Neuronal stem cell (in vitro differentiated cells): ENCODE measurements at regions not wholly inside any gene's neighbourhood (a gene's known extent, or its start where the extent isn't known, plus 50 kb on each side); places are given as distances from the start of the nearest gene placed in this dataset.

ENCODE experiments used
- DNase-seq: peaks from one replicate; pipeline ENCODE4 v3.0.0-alpha.2; 2013; ENCODE audit warnings: low spot score
- H2AFZ ChIP-seq: one replicate; pipeline ENCODE4 v1.6.1; 2013; ENCODE audit warnings: mild to moderate bottlenecking, low read length, inconsistent platforms
- H2AK5ac ChIP-seq: 2 replicates; pipeline ENCODE4 v1.6.1; 2013; ENCODE audit warnings: low read depth, mild to moderate bottlenecking, inconsistent platforms, low read length, moderate library complexity, mixed read lengths
- H2BK120ac ChIP-seq: 2 replicates; pipeline ENCODE4 v1.6.1; 2013; ENCODE audit warnings: low read depth, mild to moderate bottlenecking, inconsistent platforms, low read length, moderate library complexity, mixed read lengths
- H2BK12ac ChIP-seq: one replicate; pipeline ENCODE4 v1.6.1; 2013; ENCODE audit warnings: low read length, inconsistent platforms
- H2BK15ac ChIP-seq: 2 replicates; pipeline ENCODE4 v1.6.1; 2013; ENCODE audit warnings: mild to moderate bottlenecking, low read length, inconsistent platforms, mixed read lengths
- H2BK5ac ChIP-seq: one replicate; pipeline ENCODE4 v1.6.1; 2013; ENCODE audit warnings: inconsistent platforms, mild to moderate bottlenecking, low read length, moderate library complexity
- H3K14ac ChIP-seq: one replicate; pipeline ENCODE4 v1.6.1; 2013; ENCODE audit warnings: low read length, inconsistent platforms
- H3K18ac ChIP-seq: 2 replicates; pipeline ENCODE4 v1.6.1; 2013; ENCODE audit warnings: low read length, inconsistent platforms
- H3K23ac ChIP-seq: 2 replicates; pipeline ENCODE4 v1.6.1; 2013; ENCODE audit warnings: low read depth, mild to moderate bottlenecking, mixed read lengths, low read length, inconsistent platforms; ENCODE audit not compliant: poor library complexity
- H3K27ac ChIP-seq: replicated peaks from 3 replicates; pipeline ENCODE4 v1.5.1; 2013; ENCODE audit warnings: low read length, inconsistent platforms
- H3K27me3 ChIP-seq, 3 experiments: 2 replicates each; pipeline ENCODE4 v1.6.1; 2013; ENCODE audit warnings: low read length in 3 of 3, mild to moderate bottlenecking in 2 of 3, inconsistent platforms in 1 of 3, low read depth in 1 of 3, mixed read lengths in 1 of 3, moderate library complexity in 1 of 3; ENCODE audit not compliant: control insufficient read depth in 3 of 3, insufficient read depth in 3 of 3
- H3K36me3 ChIP-seq, 2 donors: replicated peaks in 1 of 2; 2 replicates each; pipeline ENCODE4 v1.6.1; 2013; ENCODE audit warnings: low read length in 2 of 2; ENCODE audit not compliant: control insufficient read depth in 2 of 2, insufficient read depth in 2 of 2
- H3K4ac ChIP-seq: 2 replicates; pipeline ENCODE4 v1.6.1; 2013; ENCODE audit warnings: inconsistent platforms, mild to moderate bottlenecking, low read length, moderate library complexity
- H3K4me1 ChIP-seq, 2 donors: 1 replicate in 1 of 2; 2 replicates in 1 of 2; pipeline ENCODE4 v1.6.1; 2013; ENCODE audit warnings: low read length in 2 of 2, low read depth in 1 of 2; ENCODE audit not compliant: control insufficient read depth in 2 of 2, insufficient read depth in 1 of 2
- H3K4me2 ChIP-seq: one replicate; pipeline ENCODE4 v1.6.1; 2013; ENCODE audit warnings: mild to moderate bottlenecking, low read length, inconsistent platforms; ENCODE audit not compliant: insufficient read depth, poor library complexity, severe bottlenecking
- H3K4me3 ChIP-seq, 2 donors: 2 replicates each; pipeline ENCODE4 v1.5.1; 2013; ENCODE audit warnings: low read length in 2 of 2, mild to moderate bottlenecking in 2 of 2, inconsistent platforms in 1 of 2, moderate library complexity in 1 of 2
- H3K79me1 ChIP-seq: one replicate; pipeline ENCODE4 v1.6.1; 2013; ENCODE audit warnings: low read depth, mild to moderate bottlenecking, inconsistent platforms, low read length, moderate library complexity
- H3K9ac ChIP-seq: one replicate; pipeline ENCODE4 v1.6.1; 2013; ENCODE audit warnings: mild to moderate bottlenecking, low read depth, low read length, inconsistent platforms; ENCODE audit not compliant: poor library complexity
- H3K9me3 ChIP-seq, 2 donors: replicated peaks in 1 of 2; 2 replicates each; pipeline versions ENCODE3 to v1.6.1; 2013; ENCODE audit warnings: low read length in 2 of 2, mild to moderate bottlenecking in 2 of 2, inconsistent platforms in 1 of 2, low read depth in 1 of 2, mixed read lengths in 1 of 2, moderate library complexity in 1 of 2; ENCODE audit not compliant: control insufficient read depth in 2 of 2, insufficient read depth in 1 of 2
- H4K8ac ChIP-seq: one replicate; pipeline ENCODE4 v1.6.1; 2013; ENCODE audit warnings: low read depth, mild to moderate bottlenecking, inconsistent platforms, low read length, moderate library complexity
- H4K91ac ChIP-seq: one replicate; pipeline ENCODE4 v1.6.1; 2013; ENCODE audit warnings: low read length, low read depth, mild to moderate bottlenecking, inconsistent platforms; ENCODE audit not compliant: poor library complexity
- WGBS, 2 donors: extraction: QIAGEN DNeasy Blood & Tissue Kit; methylation state at CpG; one replicate each; pipeline ENCODE4 v1.1.7; 2013; ENCODE audit warnings: missing lambda C conversion rate in 2 of 2, mixed read lengths in 1 of 2; ENCODE audit not compliant: insufficient read length in 2 of 2, insufficient replicate concordance in 1 of 2; ENCODE audit errors: extremely low coverage in 2 of 2; 5-methylcytosine and 5-hydroxymethylcytosine counted together

GRCh38 chr3:157789162-157789561 lies 285.9 kb upstream of the VEPH1 start:
- Histone ChIP-seq H2BK12ac (no peak overlapping the region), H3K27ac (no peak overlapping the region), H2BK15ac (no peak overlapping the region), H2BK5ac (no peak overlapping the region), H3K4me2 (no peak overlapping the region), H2AFZ (no peak overlapping the region), H3K36me3 (no peaks in the 10 kb centered on the region), H3K27me3 (no peaks in the 10 kb centered on the region), H3K4me1 (peaks cover 0 to 8% of the 10 kb centered on the region in 2 donors), H3K18ac (no peak overlapping the region), H3K4me3 (no peak overlapping the region), H4K8ac (no peak overlapping the region), H3K79me1 (no peaks in the 10 kb centered on the region), H3K14ac (no peak overlapping the region), H3K4ac (no peak overlapping the region), H3K23ac (no peak overlapping the region), H3K9ac (no peak overlapping the region), H2AK5ac (no peak overlapping the region), H3K9me3 (no peaks in the 10 kb centered on the region), H4K91ac (no peak overlapping the region), H2BK120ac (no peak overlapping the region)
- no peak for DNase-seq
- no CpG with 5 or more reads among the region's 1 CpG for WGBS, 2 donors

DNA sequence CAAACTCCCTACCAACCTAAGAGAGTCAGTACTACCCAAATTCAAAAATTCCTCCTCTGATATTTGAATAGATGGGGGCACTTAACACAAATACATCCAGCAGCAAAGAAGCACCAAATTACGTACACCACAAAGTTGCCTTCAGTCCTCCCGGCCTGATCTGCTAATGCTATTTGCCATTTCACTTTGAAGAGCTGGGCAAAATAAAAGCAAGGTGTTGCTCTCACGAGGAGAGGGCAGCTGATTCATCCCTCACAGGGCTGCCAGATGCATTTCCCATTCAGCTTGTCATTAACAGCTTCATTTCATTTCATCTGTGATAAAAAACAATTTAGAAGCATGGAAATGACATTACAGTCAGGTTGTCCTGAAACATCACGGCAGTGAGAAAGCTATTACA lies 283.4 kb upstream of the VEPH1 start:
- no peaks in the 10 kb centered on the region for H3K36me3 ChIP-seq
- H3K27me3 ChIP-seq = no peaks in the 10 kb centered on the region
- no peak overlapping the region for H3K9ac ChIP-seq
- no peaks in the 10 kb centered on the region for H3K9me3 ChIP-seq
- H3K27ac ChIP-seq = no peak overlapping the region
- H3K14ac ChIP-seq = no peak overlapping the region
- no peaks in the 10 kb centered on the region for H3K79me1 ChIP-seq
- no peak overlapping the region for H3K23ac ChIP-seq
- H4K8ac ChIP-seq = no peak overlapping the region
- H3K4me3 ChIP-seq = no peak overlapping the region
- no peak overlapping the region for H2AK5ac ChIP-seq
- H4K91ac ChIP-seq = no peak overlapping the region
- no peak overlapping the region for H3K4me2 ChIP-seq
- no peak overlapping the region for H3K18ac ChIP-seq
- WGBS, 2 donors = no CpG with 5 or more reads among the region's 4 CpGs
- H2BK5ac ChIP-seq = no peak overlapping the region
- H2BK120ac ChIP-seq = no peak overlapping the region
- H3K4me1 ChIP-seq = peaks cover 0 to 8% of the 10 kb centered on the region in 2 donors
- no peak for DNase-seq
- no peak overlapping the region for H2AFZ ChIP-seq
- H2BK12ac ChIP-seq = no peak overlapping the region
- no peak overlapping the region for H2BK15ac ChIP-seq
- no peak overlapping the region for H3K4ac ChIP-seq

DNA sequence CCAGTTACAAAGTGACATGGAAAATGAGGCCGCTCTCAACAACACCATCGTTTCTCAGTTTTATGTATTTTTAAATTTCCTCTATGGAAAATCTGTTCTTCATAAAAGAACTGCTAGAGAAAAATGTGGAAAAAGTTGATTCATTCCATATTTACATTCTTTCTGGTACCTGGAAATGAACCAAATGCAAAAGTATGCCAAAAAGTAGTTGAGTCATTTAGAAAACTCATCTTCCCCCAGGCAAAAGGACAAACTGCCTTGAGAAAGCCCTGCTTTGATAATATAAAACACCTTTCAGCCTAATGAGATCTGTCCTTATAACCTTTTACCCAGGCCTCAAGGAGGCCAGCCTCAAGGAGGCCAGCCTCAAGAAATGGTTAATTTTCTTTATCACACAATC lies 283.0 kb upstream of the VEPH1 start:
- no peaks in the 10 kb centered on the region for H3K79me1 ChIP-seq
- H3K4me3 ChIP-seq = no peak overlapping the region

GRCh38 chr3:157785102-157785826 lies 282.0 kb upstream of the VEPH1 start:
- H2AFZ ChIP-seq = peak overlapping the region; percentile 27
- H3K14ac ChIP-seq = no peak overlapping the region
- no peak overlapping the region for H3K4ac ChIP-seq
- no peak overlapping the region for H3K27ac ChIP-seq
- H3K79me1 ChIP-seq = no peaks in the 10 kb centered on the region
- no CpG with 5 or more reads among the region's 6 CpGs for WGBS, 2 donors
- H3K4me3 ChIP-seq = no peak overlapping the region
- peaks cover 0 to 8% of the 10 kb centered on the region in 2 donors for H3K4me1 ChIP-seq
- no peak overlapping the region for H2BK5ac ChIP-seq
- no peak overlapping the region for H2BK15ac ChIP-seq
- no peak overlapping the region for H2AK5ac ChIP-seq
- H3K23ac ChIP-seq = no peak overlapping the region
- H3K27me3 ChIP-seq = no peaks in the 10 kb centered on the region
- H2BK12ac ChIP-seq = no peak overlapping the region
- no peaks in the 10 kb centered on the region for H3K9me3 ChIP-seq
- H3K18ac ChIP-seq = no peak overlapping the region
- H3K4me2 ChIP-seq = no peak overlapping the region
- no peak overlapping the region for H4K8ac ChIP-seq
- no peak overlapping the region for H3K9ac ChIP-seq
- no peak for DNase-seq
- H3K36me3 ChIP-seq = no peaks in the 10 kb centered on the region
- H2BK120ac ChIP-seq = no peak overlapping the region
- no peak overlapping the region for H4K91ac ChIP-seq

More for the DNA sequence above, 283.0 kb upstream of the VEPH1 start:
- Histone ChIP-seq H4K8ac (no peak overlapping the region), H3K4me1 (peaks cover 0 to 8% of the 10 kb centered on the region in 2 donors), H3K36me3 (no peaks in the 10 kb centered on the region), H2AK5ac (no peak overlapping the region), H3K14ac (no peak overlapping the region), H2AFZ (no peak overlapping the region), H3K27me3 (no peaks in the 10 kb centered on the region), H3K18ac (no peak overlapping the region), H3K4me2 (no peak overlapping the region), H3K9ac (no peak overlapping the region), H3K27ac (no peak overlapping the region), H3K9me3 (no peaks in the 10 kb centered on the region), H2BK5ac (no peak overlapping the region), H3K4ac (no peak overlapping the region), H3K23ac (no peak overlapping the region), H4K91ac (no peak overlapping the region), H2BK120ac (no peak overlapping the region), H2BK12ac (no peak overlapping the region), H2BK15ac (no peak overlapping the region)
- WGBS, 2 donors = no CpG with 5 or more reads among the region's 2 CpGs
- DNase-seq = no peak
